Central memory CD4-positive, alpha-beta T cell (primary cell): ENCODE measurements at regions not wholly inside any gene's neighbourhood (a gene's known extent, or its start where the extent isn't known, plus 50 kb on each side); places are given as distances from the start of the nearest gene placed in this dataset.

Experiments used
- DNase-seq: peaks from one replicate; pipeline ENCODE4 v3.0.0; 2022

DNA sequence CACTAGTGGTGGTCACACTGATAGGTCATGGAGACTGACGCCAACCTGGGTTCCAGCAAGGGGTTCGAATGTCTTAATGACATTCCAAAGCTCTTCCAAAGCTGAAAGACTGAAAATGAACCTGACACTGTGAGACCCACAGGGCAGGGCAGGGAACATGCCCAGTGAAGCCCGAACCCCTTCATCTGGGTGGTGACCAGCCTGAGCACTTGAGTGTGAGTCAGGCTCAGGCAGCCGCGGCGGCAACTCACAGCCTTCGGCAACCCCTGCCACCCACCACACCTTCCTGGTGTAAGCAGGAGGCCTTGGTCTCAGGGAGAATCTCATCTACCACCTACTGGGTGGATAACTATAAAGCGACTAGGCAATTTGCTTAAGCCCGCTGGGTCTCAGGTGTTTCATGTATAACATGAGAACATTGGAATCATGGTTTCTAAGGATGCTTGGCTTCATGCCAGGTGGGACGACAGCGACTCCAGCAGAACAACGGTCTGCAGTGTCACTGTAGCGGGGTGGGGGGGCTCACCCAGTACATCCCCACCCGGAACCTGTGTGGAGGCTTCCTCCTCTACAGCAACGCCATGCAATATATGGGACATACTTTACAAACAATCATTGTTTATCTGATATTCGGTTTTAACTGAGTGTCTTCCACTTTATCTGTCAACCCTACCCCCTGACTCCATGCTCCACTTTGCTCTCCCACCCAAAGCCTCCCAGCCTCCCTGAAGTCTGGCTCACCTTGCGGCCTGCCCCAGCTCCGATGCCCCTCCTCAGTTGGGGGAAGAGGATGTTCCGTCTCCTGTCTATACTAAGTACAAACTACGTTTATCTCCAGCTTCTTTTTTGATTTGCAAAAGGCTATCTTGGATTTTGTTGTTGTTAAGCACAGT, 125.0 kb upstream of the MEF2A start:
- no peak for DNase-seq

DNA sequence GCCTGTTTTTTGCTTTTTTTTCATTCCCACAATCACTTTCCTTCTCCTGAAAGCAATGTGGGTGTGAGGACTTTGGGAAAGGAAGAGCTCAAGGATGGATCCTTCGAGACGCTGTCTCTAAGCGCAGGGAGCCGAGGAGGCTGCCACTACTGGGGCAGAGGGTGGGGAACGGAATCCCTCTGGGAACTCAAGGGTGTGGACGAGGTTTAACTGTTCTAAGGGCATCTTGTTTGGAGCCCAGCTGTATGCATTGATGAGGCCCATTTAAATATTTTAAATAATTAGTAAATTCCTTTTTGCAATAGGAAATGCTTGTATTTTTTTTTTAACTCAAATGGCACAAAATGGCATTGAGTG, 124.4 kb upstream of the MEF2A start:
- DNase-seq: no peak

DNA sequence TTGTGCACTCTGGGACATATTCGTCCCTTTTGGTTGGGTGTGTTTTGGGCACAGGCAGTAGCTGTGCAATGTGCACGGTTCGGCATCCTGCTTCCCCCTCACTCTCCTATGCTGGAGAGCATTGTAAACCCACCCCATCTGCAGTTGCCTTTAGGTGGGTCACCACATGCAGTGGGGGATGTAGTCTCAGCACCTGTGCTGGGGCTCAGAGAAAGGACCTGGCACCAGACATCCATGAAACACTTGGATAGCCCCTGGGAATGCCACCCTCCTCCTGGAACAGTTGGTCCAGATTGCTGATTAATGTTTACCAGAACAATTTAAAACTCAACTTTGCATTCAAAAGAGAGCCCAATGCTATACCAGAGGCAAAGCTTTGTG, 123.9 kb upstream of the MEF2A start:
- no peak for DNase-seq

DNA sequence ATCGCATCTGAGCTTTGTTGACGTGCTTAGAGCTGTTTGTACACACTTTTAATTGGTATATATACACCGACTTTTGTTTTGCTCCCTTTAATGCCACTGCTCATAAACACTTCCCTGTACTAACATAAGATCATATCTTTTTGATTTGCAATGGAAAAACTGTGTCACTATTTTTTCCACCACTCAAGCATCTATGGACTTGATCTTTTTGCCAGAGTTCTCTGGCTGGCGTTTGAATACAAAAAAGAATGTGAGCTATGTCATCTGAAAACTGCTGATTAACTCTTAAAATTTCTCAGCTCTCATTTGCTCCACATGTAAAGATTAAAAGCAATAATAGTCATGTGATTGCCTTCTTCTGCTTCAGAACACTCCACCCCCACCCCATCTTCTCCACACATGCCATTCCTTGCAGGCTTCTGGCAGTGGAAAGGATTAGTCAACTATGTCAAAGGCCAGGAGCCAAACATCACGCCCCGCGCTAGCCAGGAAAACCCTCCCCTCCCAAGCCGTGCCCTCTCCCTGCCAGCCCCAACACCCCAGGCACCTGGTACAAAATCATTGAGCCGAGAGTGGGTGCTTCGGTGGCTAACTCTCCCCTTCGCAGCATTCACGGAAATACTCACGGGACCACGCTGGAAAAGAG, 123.4 kb upstream of the MEF2A start:
- no peak for DNase-seq

DNA sequence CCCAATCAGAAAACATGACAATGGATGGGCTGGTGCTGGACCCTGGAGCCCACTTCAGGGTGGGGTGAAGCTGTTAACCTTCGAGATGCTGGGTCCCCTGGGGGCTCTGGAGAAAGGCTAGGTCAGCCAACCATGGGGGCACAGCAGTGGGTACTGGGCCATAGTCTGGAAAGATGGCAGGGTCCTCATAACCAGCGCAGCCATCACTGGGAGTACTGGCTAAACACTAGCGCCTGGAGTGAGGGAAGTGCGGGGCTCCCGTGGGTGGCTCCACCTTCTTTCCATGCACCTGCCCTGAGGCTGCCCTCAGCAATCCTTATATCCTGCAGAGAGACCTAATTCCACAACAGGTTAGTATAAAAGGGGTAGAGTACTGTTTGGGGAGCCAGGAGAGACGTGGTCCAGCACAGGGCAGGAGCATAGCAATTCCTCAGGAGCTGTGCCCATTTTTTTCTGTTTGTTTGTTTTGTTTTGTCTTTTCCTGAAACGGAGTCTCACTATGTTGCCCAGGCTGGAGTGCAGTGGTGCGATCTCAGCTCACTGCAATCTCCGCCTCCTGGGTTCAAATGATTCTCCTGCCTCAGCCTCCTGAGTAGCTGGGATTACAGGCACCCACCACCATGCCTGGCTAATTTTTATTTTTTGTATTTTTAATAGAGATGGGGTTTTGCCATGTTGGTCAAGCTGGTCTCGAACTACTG, 122.6 kb upstream of the MEF2A start:
- DNase-seq: no peak

DNA sequence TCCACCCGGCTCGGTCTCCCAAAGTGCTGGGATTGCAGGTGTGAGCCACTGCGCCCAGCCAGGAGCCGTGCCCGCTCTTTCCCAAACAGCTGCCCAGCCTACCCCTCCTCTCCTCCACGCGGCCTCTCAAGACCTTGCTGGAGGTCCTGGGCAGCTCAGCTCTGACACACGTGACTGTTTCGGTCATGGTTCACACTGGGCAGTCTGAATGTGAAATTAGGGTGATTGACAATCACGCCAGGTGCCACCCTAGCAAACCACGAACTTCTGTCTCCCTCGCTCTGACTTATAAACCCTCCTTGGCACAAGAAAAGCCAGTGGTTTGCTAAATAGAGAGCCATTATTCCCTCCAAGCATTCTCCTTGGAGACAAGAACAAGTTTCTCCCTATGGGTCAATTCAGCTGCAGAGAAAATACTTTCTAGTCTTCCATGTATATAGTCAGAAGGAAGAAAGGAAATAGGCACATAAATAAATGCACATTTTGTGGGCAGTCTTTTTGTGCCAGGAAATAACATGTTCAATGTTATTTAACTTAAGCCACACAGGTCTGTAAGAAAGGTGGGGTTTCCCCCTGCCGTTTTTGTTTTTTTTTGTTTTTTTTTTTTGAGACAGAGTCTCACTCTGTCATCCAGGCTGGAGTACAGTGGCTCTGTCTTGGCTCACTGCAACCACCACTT, 121.9 kb upstream of the MEF2A start:
- peak; percentile 20 for DNase-seq

DNA sequence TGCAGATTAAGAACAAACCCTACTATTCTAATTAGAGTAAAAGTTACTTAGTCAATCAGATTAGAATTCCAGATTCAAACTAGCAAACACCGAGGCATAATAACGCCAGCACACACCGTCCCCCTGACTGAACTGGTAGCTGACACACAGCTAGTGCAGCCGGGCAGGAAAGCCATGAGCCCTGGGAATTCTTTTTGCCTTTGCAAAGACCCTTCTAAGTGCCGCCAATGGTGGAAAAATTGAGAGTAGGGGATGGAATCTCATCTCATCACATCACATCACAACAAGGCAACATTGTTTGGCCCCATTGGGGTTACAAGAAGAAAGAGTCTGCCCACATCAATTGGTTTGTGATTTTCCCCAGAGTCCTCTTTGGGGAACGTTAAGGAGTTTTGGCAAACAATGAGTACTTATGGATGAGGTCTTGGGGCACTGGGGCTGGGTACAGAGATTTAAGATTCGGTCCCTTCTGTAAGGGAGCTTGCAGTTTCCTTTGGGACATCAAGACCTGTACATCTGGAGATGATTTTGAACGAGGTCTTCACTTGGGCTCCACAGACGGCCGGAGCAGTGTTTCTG, 120.4 kb upstream of the MEF2A start:
- no peak for DNase-seq

DNA sequence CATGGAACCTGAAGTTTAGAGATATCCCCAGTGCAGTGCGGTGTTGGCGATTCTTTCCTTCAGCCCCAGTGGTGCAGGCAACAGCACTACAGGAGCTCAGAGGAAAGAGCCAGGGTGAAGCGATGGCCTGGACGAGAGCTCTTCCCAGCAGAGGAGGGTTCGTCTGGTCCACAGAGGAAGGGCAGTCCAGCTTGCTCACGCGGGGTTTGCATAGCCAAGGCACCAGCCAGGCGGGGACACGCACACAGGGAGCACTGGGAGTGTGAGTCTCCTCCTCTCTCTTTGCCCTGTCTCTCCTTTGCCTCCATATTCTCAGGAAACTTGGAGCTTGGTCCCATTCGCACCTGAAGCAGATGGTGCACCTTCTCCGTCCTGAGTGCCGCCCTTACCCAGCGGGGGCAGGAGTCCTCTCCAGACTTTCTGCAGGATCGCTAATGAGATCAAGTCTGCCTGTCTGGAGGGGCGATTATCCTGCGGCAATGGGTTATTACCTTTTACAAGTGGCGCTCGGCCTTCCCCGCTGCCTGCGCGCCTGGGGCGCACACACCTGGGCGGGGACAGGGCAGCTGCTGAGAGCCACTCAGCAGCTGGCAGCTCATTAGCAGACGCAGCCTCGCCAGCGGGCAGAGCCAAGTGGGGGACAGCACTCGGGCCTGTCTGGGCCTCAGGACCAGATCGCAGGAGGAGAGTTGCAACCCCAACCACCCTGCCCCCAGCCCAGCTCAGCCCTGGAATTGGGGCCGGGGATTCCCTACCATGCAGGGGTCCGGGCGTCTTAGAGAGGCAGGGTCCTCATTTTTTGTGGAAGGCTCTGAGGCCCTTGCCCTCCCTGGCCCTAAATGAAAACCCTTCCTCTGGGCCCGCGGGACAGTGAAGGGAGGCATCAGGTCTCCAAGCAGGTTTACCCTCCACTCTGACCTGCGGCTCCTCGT, 119.0 kb upstream of the MEF2A start:
- no peak for DNase-seq

DNA sequence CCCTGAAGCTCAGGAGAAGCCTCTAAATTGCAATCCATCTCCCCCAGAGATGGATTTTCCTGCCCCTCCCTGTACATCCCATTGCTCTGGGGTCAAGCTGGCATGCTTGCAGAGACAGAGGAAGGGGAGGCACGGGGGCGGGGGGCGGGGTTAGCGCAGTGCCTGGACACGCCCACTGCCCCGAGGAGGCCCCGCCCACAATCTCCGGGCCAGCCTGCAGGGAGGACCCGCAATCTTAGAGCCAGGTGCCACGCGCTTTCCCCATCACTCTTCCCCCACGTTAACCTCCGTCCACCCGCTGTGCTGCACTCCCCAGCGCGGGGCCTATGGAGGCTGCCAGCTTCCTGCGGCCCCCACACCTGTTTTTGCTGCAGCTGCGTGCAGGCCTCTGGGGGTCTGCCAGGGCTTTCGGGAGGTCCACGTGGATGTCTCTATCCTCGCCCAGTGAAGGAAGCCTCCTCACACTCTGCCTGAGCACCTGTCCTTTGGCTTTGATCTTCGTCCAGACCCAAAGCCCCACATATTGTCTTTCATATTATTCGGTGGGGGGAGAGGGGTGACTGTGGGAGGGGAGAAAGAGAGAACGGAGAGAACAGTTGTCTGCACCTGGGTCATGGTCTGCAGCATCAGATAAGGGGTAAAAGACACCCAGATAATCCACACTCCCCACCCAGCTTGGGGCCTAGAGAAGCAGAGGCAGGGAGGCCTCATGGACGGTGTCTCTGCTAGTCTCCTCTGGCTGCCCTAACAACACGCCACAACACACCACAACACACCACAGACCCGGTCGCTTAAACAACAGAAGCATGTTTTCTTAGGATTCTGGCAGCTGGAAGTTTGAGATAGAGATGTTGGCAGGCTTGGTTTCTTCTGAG, 118.0 kb upstream of the MEF2A start:
- no peak for DNase-seq

DNA sequence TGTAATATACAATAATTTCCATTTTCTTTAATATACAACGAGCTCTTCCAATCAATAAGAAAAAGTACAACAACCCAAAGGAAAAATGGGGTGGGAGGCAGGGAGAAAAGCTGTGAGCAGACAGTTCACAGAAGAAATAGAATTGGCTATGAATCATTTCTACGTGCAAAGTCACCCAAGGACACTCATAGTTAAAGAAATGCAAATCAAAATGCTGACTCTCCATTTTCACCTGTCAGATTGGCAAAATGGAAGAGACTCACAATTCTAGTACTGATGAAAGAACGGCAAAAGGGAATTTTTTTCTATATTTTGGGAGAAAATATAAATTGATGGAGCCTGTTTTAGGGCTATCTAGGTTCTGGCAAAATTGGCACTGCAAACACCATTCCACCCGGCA, 116.3 kb upstream of the MEF2A start:
- no peak for DNase-seq

DNA sequence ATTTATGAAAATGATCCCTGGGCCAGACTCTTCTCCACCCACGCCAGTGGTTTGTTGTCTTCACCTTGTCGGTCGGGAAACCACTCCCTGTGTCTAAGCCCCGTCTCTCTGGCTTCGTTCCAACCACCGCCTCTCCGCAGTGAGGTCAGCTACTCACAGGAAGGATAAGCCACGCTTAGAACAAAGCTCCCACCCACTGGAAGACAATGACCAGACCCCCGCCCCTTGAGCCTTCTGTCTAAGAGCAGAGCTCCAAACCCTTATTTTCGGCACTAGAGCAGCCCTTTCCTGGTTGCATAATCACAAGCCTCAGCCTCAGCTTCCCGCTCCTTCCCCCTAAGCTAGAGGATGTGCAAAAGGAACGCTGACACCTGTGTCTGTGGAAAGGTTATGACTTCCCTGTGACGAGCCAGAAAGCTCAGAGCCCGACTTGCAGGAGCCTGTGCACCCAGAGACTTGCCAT, 114.9 kb upstream of the MEF2A start:
- peak; percentile 43 for DNase-seq

DNA sequence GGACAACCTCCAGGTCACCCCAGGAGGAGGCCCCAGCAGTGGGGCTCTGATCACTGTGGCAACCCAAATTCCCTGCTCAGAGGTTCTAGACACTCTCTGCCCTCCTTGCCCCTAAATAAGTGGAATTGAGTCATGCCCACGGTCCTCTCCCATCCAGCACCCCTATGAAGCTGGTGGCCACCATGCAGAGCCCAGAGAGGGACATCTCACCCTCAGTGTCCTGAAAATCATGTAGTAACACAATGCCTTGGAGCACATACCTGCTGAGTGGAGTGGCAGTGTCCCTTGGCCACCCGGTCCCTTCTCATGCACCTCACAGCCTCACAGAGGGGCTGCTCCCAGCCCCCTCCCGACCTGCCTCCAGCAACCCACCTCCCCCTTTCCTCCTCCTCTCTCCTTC, 114.3 kb upstream of the MEF2A start:
- no peak for DNase-seq

DNA sequence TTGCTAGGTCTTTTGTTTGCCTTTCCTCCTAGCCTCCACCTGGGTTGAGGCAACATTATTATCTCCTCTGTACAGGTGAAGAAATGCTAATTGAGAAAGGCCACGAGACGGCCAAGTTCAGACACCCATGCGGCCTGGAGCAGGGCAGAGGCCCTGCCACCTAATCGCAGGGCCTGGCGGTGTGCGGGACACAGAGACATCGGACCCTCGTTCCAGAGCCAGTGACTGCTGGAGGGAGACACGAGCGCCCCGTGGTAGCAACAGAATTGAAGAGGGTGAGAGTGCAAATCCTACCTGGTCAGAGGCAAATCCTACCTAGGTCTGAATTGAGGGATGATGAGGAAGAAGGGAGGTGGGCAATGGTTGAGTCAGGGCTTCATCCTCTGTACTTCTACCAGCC, 113.8 kb upstream of the MEF2A start:
- no peak for DNase-seq

DNA sequence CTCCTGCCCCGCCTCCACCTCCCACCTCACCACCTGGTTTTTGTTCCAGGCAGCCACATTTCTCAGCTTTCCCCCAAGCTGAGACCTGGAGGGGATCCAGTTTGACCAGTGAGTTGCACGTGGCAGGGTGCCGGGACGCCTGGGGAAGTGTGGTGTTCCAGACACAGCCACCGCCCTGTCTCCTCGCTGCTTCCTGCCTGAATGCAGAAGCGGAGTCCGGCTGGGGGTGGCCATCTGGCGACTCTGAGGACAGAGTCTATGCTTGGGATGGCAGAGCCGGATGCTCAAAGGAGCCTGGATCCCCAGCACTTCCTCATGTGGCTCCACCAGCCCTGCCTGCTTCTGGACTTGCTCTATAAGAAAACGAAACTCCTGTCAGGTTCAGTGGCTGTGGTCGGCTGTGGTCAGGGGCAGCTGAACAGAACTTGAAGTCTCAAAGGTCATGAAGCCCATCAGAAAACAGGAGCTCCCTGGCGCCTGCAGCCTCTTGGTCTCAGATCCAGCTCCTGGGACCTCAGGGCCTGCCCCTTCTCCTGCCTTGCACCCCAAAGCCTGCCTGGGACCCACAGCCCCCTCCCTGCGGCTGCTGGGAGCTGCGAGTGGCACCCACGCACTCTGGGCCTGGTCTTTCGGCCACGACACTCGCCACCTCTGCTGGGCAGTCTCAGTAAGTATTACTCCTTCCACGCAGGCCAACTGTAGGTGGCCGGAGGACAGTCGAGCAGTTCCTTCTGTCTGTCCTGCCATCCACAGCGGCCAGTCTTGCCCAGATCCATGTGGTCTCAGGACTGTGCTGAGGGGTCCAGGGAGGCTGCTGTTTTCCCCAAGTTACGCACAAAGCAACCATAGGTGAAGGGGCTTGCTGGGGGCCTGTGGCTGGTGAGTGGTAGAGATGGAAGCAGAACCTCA, 112.8 kb upstream of the MEF2A start:
- no peak for DNase-seq

DNA sequence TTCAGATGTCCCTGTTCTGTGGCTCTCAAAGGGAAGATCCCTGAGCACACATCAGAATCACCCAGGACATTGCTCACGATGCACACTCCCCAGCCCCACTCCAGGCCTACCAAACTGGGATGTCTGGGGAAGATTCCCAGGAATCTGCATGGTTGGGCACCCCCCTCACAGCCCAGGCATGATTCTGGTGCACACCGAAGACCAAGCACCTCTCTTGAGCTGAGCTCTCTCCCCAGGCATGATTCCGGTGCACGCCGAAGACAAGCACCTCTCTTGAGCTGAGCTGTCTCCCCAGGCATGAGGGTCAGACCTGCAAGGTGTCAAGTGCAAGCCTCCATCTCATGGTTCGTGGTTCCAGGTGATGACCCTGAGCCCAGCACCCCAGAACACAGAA, 112.2 kb upstream of the MEF2A start:
- DNase-seq: no peak

DNA sequence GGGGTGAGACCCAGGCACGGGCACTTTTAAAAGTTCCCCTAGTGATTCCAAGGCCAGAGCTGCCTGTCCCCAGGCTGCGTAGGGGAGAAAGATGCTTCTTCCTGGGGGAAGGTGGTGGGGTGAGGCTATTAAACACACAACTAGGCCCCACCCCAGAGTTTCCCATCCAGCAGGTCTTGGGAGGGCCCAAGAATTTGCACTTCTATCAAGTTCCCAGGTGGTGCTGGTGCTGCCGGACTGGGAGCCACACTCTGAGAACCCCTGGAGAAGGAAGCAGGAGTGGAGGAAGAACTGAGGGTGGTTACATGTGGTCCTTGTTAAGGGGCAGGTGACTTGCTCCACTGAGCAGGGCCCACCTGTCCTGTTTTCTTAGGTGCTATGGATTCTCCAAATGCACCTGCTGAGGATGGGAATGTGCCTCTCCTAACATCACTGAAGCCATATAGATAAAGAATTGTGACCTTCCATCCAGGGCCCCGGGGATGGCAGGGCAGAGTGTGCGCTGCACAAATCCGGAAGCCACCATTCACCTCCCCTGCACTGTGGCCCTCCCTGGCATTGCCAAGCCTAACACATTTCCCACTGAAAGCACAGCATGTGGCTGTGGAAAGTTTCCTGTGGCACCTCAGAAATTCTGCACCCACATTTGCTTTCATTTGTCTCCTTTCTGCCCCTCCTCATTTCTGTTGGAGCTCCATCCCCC, 111.5 kb upstream of the MEF2A start:
- no peak for DNase-seq

DNA sequence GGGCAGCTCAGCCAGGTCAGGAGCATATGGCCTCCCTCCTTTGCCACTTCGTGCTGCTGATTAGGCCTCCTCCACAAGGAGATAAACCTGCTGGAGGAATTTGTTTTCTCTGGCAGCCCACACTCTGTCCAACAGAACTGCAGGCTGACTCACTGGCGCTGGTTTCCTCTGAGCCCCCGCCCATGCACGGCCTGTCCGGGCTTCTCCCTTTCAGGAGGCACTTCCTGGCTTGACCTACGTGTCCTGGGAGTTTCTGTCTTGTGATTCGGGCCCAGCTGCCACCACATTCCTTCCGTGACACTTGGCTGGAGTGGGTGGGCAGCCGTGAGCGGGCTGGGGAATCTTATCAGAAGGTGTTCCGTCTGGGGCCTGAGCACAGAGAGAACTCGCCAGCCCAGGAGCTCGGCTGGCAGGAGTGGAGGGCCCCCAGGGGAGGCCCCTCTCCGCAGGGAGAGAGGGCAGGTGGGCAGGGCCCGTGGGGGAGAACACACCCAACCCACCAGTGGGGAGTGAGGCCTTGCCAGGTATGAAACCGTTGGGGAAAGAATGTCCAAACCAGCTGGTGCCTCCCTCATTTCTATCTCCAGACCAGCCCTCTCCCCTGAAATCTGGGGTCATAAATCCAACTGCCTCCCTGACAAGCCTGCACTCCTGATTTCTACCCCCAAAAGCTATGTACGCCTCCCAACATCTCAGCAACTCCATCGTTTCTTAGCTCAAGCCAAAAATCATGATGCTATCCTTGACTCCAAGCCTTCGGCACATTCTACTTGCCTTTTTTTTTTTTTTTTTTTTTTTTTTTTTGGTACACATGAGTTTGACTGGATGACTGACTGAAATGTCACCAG, 110.6 kb upstream of the MEF2A start:
- DNase-seq: no peak

DNA sequence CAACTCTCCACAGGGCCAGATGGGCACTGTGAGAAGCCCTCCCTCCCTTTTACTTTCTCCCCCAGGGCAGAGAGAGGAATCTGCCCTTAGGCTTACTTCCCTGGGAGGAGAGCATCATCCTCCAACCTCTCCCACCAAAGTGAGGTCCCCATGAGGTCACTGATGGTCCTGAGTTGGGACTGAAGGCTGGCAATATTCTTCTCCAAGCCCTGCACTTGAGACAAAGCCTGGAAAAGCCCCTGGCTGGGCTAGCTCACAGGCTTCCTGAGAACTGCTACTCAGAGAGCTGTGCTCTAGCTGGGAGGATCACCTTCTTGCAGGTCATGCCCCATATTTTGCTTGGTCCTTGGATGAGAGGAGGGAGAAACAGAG, 110.0 kb upstream of the MEF2A start:
- no peak for DNase-seq
